Esophagus squamous epithelium (tissue), 5 donors: ENCODE measurements at regions not wholly inside any gene's neighbourhood (a gene's known extent, or its start where the extent isn't known, plus 50 kb on each side); places are given as distances from the start of the nearest gene placed in this dataset.
"Not testable (repeated sequence)": the region's sequence is repeated elsewhere in the genome, so short reads cannot be mapped to it uniquely, and the experiment has no call there.

ENCODE experiments used
- DNase-seq: peaks from one replicate; lab custom pipeline; 2025; lab: John Stamatoyannopoulos, UW
- H3K27ac ChIP-seq, 4 donors: fragments of 200-600 bp; sonication (generic); one replicate each; pipeline ENCODE4 v1.5.1; 2016 to 2019; ENCODE audit warnings: mild to moderate bottlenecking in 1 of 4
- H3K27me3 ChIP-seq, 4 donors: fragments of 200-600 bp; sonication (generic); 1 replicate in 3 of 4; 2 replicates in 1 of 4; pipeline versions ENCODE4 v1.5.1 to v1.6.0; 2017 to 2021; ENCODE audit warnings: antibody characterized with exemption in 1 of 4
- H3K36me3 ChIP-seq, 3 donors: fragments of 200-600 bp; sonication (generic); one replicate each; pipeline ENCODE4 v1.5.1; 2016 to 2019
- H3K4me1 ChIP-seq, 3 donors: fragments of 200-600 bp; sonication (generic); one replicate each; pipeline ENCODE4 v1.5.1; 2017 to 2019
- H3K4me3 ChIP-seq, 4 donors: fragments of 200-600 bp; sonication (generic); 1 replicate in 3 of 4; 2 replicates in 1 of 4; pipeline ENCODE4 v1.5.1; 2016 to 2019; ENCODE audit warnings: mild to moderate bottlenecking in 2 of 4, moderate library complexity in 1 of 4
- H3K9me3 ChIP-seq, 3 donors: fragments of 200-600 bp; sonication (generic); one replicate each; pipeline ENCODE4 v1.5.1; 2016 to 2019
- POLR2A ChIP-seq, 4 donors: fragments of 450-650 bp; IDR thresholded peaks; one replicate each; pipeline ENCODE4 v1.6.1; 2017; ENCODE audit warnings: antibody characterized with exemption in 4 of 4, mild to moderate bottlenecking in 4 of 4, moderate library complexity in 3 of 4
- WGBS, 2 donors: methylation state at CpG; one replicate each; pipeline ENCODE4 v1.1.5; 2018; 5-methylcytosine and 5-hydroxymethylcytosine counted together
- intact Hi-C: fragments of 100-400 bp; cut with DNase I; formaldehyde crosslinking; loops from one replicate; pipeline ENCODE4 v1.15.0; 2022
- TF ChIP-seq, protein P1 (sequence below), 6 experiments: fragments of 450-650 bp in 4 of 6; fragments of 200-600 bp in 2 of 6; sonication (generic) in 2 of 6; IDR thresholded peaks; one replicate each; pipeline ENCODE4 v1.5.1; 2016 to 2019; ENCODE audit warnings: antibody characterized with exemption in 6 of 6, mild to moderate bottlenecking in 4 of 6, moderate library complexity in 4 of 6
- donor health status: DM: yes; HTN: yes; CAD: no.

DNA sequence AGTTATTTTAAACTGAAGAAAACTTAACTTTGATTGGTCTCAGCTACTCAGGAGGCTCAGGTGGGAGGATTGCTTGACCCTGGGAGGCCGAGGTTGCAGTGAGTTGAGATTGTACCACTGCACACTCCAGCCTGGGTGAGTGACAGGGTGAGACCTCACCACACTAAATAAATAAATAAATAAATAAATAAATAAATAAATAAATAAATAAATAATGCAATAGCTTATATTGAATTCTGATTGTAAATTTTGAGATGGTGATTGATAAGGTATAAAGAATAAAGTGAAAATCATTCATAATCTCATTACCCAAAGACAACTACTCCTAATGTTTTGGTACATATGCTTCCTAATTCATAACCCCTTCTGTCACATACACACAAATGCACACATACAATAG, 58.1 kb downstream of the TUBA3C start:
- Histone ChIP-seq H3K27ac (no peak overlapping the region), H3K27me3 (no peaks in the 10 kb centered on the region), H3K36me3 (no peaks in the 10 kb centered on the region), H3K9me3 (peaks cover 0 to 4% (median 0%) of the 10 kb centered on the region in 3 donors), H3K4me3 (no peak overlapping the region), H3K4me1 (no peaks in the 10 kb centered on the region)
- 59 to 75% methylated on average over 1 of the region's 1 CpG for WGBS, 2 donors
- intact Hi-C loops = no loop called here
- TF ChIP-seq, protein P1, sequence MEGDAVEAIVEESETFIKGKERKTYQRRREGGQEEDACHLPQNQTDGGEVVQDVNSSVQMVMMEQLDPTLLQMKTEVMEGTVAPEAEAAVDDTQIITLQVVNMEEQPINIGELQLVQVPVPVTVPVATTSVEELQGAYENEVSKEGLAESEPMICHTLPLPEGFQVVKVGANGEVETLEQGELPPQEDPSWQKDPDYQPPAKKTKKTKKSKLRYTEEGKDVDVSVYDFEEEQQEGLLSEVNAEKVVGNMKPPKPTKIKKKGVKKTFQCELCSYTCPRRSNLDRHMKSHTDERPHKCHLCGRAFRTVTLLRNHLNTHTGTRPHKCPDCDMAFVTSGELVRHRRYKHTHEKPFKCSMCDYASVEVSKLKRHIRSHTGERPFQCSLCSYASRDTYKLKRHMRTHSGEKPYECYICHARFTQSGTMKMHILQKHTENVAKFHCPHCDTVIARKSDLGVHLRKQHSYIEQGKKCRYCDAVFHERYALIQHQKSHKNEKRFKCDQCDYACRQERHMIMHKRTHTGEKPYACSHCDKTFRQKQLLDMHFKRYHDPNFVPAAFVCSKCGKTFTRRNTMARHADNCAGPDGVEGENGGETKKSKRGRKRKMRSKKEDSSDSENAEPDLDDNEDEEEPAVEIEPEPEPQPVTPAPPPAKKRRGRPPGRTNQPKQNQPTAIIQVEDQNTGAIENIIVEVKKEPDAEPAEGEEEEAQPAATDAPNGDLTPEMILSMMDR (IDR thresholded peaks at IDR 0.05) = no peak
- no peak for DNase-seq

DNA sequence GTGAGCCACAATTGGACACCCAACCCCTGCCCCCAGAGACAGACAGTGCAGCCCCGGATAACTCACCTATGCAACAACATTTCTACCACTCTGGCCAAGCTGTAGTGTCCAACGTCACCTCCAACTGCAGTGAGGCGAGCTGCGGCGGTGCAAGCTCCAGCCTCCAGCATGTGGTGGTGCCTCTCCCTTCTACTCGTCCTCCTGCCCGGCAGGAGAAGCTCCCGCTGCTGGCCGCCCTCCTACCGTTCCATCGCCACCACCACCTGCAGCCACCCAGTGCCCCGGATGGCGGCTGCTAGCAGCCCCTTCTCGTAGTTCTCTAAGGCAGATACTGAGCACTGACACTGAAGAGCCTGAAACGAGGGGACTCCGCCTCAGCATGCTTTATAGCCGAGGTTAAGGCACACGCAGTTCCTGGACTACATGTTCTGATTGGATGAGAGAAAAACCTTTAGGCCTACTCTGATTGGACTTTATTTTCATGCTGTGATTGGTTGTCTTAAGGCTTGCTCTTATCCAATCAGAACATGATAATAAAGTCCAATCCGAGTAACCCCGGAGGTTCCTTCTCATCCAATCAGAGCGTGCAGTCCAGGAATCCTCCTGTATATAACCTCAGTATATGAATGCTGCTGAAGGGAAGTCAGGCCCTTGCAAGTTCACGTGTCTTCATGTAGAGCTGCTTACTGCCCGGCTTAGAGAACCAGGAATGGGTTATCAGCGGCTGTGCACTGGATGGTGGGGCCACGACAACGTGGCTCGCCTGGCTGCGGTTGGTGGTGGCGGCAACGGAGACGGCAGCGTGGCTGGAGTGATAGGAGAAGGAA, 63.5 kb downstream of the TUBA3C start:
- H3K36me3 ChIP-seq = no peaks in the 10 kb centered on the region
- H3K27me3 ChIP-seq = no peaks in the 10 kb centered on the region
- 80 to 88% methylated on average over 28 to 31 of the region's 32 CpGs for WGBS, 2 donors
- no peaks in the 10 kb centered on the region for H3K4me1 ChIP-seq
- TF ChIP-seq, protein P1 (IDR thresholded peaks at IDR 0.05) = no peak
- no peak for TF ChIP-seq POLR2A (IDR thresholded peaks at IDR 0.05)
- peaks cover 0 to 29% (median 0%) of the 10 kb centered on the region in 3 donors for H3K9me3 ChIP-seq
- no peak overlapping the region for H3K4me3 ChIP-seq
- H3K27ac ChIP-seq = no peak overlapping the region
- no peak for DNase-seq
- intact Hi-C loops = no loop called here

DNA sequence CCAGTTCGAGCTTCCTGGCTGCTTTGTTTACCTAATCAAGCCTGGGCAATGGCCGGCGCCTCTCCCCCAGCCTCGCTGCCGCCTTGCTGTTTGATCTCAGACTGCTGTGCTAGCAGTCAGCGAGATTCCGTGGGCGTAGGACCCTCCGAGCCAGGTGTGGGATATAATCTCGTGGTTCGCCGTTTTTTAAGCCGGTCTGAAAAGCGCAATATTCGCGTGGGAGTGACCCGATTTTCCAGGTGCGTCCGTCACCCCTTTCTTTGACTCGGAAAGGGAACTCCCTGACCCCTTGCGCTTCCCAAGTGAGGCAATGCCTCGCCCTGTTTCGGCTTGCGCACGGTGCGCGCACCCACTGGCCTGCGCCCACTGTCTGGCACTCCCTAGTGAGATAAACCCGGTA, 72.4 kb downstream of the TUBA3C start:
- intact Hi-C loops, H3K4me1 ChIP-seq, DNase-seq, H3K9me3 ChIP-seq, H3K27ac ChIP-seq, H3K4me3 ChIP-seq, H3K36me3 ChIP-seq, H3K27me3 ChIP-seq: not testable (repeated sequence)
- WGBS, 2 donors = 74 to 93% methylated on average over 6 to 10 of the region's 29 CpGs

DNA sequence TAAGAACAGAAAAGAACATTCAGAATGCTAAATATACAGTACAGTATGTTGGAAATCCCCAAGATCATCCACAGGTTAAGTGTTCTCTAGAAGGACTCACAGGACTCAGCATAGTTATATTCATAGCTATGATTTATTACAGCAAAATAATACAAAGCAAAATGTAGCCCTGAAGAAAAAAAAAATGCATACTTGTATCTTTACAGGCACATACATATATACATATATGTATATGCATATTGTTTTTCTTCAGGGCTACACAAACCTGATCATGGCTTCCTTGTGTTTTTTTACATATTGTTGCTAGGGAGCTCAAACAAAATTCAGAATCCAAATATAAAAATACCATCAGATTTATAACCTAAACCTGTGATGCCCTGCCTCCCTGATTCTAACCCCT, 78.5 kb downstream of the TUBA3C start:
- Histone ChIP-seq H3K27me3 (no peaks in the 10 kb centered on the region), H3K4me1 (no peaks in the 10 kb centered on the region), H3K27ac (no peak overlapping the region), H3K36me3 (no peaks in the 10 kb centered on the region), H3K4me3 (no peak overlapping the region), H3K9me3 (no peaks in the 10 kb centered on the region)
- intact Hi-C loops = no loop called here
- TF ChIP-seq POLR2A (IDR thresholded peaks at IDR 0.05) = no peak
- TF ChIP-seq, protein P1 (IDR thresholded peaks at IDR 0.05) = no peak
- no peak for DNase-seq

DNA sequence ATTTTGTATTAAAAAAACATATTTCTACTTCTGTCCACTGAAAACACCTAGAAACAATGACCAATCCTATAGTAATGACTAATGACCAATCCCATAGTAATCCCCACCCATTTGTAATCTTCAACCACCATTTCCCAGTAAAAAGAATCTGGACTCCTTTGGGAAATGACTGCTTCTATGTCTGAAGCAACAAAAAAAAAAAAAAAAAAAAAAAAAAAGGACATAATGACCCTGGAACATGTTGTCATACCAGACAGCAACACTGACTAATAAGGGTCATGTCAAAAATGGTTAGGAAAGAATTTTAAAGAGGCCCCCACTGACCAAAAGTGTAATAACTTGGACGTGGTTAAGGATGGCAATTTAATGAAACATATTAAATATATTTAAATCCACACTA, 88.3 kb downstream of the TUBA3C start:
- no peak overlapping the region for H3K27ac ChIP-seq
- H3K9me3 ChIP-seq = peaks cover 0 to 20% (median 0%) of the 10 kb centered on the region in 3 donors
- TF ChIP-seq, protein P1 (IDR thresholded peaks at IDR 0.05) = no peak
- no peak for TF ChIP-seq POLR2A (IDR thresholded peaks at IDR 0.05)
- no peak for DNase-seq
- H3K36me3 ChIP-seq = no peaks in the 10 kb centered on the region
- intact Hi-C loops = no loop called here
- H3K4me3 ChIP-seq = no peak overlapping the region
- H3K4me1 ChIP-seq = no peaks in the 10 kb centered on the region
- 29 to 41% methylated on average over 1 of the region's 1 CpG for whole genome bisulfite sequencing, 2 donors
- H3K27me3 ChIP-seq = no peaks in the 10 kb centered on the region
